NCI-H345 treated with DMSO at 0.1 percent for 48 hours (cell line): ENCODE measurements at regions not wholly inside any gene's neighbourhood (a gene's known extent, or its start where the extent isn't known, plus 50 kb on each side); places are given as distances from the start of the nearest gene placed in this dataset.
"Not testable (repeated sequence)": the region's sequence is repeated elsewhere in the genome, so short reads cannot be mapped to it uniquely, and the experiment has no call there.

ENCODE experiments used
- DNase-seq: peaks from one replicate; lab custom pipeline; 2025; ENCODE audit not compliant: unreplicated experiment; lab: John Stamatoyannopoulos, UW

- no peak for DNase-seq
Observed at GRCh38 chr4:155026715-155027114, 181.7 kb upstream of the NPY2R start.

GRCh38 chr4:155032521-155033229 lies 175.8 kb upstream of the NPY2R start:
- no peak for DNase-seq

- no peak for DNase-seq
Observed at GRCh38 chr4:155033604-155034003, 174.8 kb upstream of the NPY2R start.

DNA sequence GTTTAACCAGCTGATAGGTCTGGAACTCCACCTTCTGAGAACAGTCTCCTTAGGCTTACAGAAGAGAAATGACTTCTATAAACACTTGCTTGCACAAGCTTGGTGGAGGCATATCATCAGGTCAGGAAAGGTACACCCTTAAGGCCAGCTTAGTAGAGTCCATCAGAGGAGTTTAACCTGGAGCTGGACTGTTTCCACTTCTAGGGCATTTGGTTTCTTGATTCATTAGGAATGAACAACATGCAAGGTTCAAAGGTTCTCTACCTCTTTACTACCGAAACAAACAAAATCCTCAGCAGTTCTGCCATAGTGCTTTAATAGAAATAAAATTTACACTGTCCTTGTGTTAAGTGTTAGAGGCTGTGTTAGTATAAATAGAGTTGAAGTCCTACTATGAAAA lies 171.4 kb upstream of the NPY2R start:
- DNase-seq = no peak

DNA sequence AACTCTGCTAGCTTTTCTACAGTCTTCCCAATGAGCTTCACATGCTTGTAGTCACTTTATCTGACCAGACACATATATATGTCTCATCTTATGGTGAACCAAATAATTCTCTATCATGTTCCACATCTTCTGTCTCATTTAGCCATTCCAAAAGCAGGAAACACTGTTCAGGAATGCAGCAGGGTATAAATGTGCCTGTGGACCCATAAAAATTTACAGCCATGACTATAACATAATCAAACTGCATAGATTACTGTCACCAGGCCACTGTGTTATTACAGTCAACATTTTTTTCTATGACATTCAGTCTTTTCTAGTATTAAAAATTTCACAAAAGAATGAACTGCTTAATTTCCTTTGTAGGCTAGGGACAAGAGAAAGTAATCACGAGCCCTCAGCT lies 170.0 kb upstream of the NPY2R start:
- no peak for DNase-seq

GRCh38 chr4:155039162-155039561 lies 169.3 kb upstream of the NPY2R start:
- no peak for DNase-seq

- no peak for DNase-seq
Observed at GRCh38 chr4:155040031-155040430, 168.4 kb upstream of the NPY2R start.

DNA sequence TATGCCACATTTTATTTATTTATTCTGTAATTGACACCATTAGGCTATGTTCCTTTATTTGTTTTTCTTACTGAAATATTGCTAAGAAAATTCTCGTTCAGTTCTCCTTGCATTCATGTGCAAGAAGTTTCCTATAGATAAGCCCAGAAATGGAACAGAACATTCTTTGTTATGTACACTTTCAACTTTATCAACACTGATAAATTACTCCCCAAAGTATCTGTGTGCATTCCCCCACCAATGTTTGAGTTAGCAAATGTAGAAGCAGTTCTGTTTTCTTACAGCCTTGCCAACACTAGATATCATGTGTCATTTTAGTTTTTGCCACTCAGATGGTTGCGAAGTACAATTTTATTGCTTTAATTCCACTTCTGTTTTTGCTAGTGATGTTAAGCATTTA lies 166.4 kb upstream of the NPY2R start:
- DNase-seq = no peak

DNA sequence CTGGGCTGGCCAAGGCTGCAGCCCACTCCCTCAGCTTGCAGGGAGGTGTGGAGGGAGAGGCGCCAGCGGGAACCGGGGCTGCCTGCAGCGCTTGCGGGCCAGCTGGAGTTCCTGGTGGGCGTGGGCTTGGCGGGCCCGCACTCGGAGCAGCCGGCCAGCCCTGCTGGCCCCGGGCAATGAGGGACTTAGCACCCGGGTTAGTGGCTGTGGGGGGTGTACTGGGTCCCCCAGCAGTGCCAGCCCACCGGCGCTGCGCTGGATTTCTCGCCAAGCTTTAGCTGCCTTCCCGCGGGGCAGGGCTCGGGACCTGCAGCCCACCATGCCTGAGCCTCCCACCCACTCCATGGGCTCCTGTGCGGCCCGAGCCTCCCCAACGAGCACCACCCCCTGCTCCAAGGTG lies 164.2 kb upstream of the NPY2R start:
- DNase-seq = not testable (repeated sequence)

GRCh38 chr4:155047755-155048154 lies 160.7 kb upstream of the NPY2R start:
- DNase-seq = no peak

GRCh38 chr4:155054042-155054441 lies 154.4 kb upstream of the NPY2R start:
- not testable (repeated sequence) for DNase-seq

DNA sequence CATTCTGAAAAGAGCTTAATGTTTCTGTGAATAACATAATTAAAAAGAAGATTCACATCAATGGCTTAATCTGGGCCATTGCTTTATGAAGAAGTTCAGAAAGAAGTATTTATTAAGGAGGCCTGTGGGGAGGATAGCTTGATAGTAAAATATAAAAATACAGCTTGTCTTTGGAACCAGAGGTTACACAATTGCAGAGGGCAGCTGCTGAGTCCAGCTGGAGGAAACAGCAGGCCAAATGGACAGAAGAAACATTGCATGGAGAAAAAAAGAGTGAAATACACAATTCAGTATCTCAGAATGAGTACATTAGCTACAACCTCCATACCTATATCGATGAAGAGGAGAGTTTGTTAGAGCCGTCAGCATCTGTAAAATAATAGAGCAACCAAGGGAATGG lies 148.0 kb upstream of the NPY2R start:
- DNase-seq = no peak

DNA sequence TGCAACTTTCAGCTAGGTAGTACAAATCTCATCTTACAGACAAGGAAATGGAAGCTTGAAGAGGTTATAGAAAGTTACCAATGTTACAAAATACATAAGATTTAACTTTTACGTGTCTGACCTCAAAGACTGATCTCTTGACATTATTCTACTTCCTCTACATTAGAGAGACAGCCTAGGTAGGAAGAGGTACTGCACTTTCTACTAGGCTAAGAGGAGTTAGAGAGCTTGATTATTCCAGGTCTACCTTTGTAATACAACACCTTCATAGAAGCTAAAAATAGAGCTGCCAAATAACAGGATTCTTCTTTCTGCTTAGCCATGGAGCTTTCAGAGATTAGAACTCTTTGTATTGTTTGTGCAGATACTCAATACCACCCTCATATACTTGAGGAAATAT lies 147.6 kb upstream of the NPY2R start:
- no peak for DNase-seq

DNA sequence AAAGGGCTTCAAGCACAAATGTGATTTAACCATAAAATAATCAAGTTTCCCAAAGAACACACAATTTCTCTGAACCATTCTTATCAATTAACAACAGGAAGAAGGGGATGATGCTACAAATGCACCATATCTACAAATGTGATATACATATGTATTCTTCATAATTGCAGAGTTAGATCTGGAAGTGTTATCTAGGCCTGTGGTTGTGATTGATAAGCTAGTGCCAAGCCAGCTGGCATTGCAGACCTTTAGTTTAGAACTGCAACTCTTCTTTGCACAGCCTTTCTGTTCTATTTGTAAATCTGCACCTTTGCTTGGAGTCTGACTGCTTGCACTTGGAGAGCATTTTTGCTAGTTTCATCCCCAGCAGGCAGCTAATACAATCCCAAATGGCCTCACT lies 145.5 kb upstream of the NPY2R start:
- DNase-seq = no peak

- not testable (repeated sequence) for DNase-seq
Observed at GRCh38 chr4:155064934-155065333, 143.5 kb upstream of the NPY2R start.

GRCh38 chr4:155066871-155067270 lies 141.6 kb upstream of the NPY2R start:
- no peak for DNase-seq

DNA sequence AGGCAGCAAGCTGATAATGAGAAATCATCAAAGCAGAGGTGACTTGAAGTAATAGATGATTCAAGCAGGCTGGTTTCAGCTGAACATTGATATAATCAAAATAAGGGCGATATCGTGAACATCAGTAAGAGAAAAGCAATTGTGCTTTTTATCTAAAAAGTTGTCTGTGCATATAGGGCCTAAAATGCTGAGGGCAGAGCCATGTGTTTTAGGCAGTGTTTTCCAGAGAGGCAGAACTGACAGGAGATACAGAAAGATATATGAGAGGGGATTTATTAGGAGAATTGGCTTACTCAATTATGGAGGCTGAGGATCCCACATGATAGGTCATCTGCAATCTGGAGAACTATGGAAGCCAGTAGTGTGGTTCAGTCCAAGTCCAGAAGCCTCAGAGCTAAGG lies 136.5 kb upstream of the NPY2R start:
- DNase-seq = no peak

GRCh38 chr4:155072417-155072816 lies 136.0 kb upstream of the NPY2R start:
- no peak for DNase-seq

DNA sequence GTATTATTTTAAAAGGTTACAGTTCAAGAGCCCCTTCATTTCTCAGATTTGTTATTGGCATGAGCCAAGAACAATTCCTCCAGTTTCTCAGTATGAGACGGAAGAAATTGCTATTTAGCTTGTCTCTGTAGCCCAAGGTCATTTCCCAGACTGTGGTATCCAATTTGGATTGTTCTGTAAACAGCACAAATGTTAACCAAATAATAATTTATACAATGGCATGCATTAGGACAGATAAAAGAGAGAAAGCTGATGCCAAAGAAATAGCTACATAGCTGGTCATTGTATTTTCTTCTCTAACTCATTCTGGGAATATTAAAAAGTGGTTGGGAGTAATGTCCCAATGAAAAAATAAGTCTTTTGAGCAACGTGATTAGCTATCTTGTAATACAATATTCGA lies 134.6 kb upstream of the NPY2R start:
- DNase-seq = no peak

GRCh38 chr4:155076256-155076785 lies 132.1 kb upstream of the NPY2R start:
- DNase-seq = no peak

- DNase-seq = no peak
Observed at GRCh38 chr4:155077452-155078229, 130.8 kb upstream of the NPY2R start.

- DNase-seq = no peak
Observed at GRCh38 chr4:155079871-155080270, 128.6 kb upstream of the NPY2R start.
